NB4 (cell line): ENCODE measurements at regions not wholly inside any gene's neighbourhood (a gene's known extent, or its start where the extent isn't known, plus 50 kb on each side); places are given as distances from the start of the nearest gene placed in this dataset.

Source experiments
- DNase-seq: peaks from one replicate; pipeline ENCODE4 v3.0.0; 2010; ENCODE audit warnings: low read depth
- H3K4me3 ChIP-seq: one replicate; pipeline ENCODE4 v1.5.1; 2011; ENCODE audit warnings: mild to moderate bottlenecking, low read depth, low read length, moderate library complexity
- CTCF ChIP-seq: IDR thresholded peaks from one replicate; pipeline ENCODE4 v1.5.1; 2012; ENCODE audit warnings: low read depth, low read length
- MAX ChIP-seq: IDR thresholded peaks from 2 replicates; pipeline ENCODE4 v1.6.1; 2011; ENCODE audit warnings: low read depth, low read length
- MYC ChIP-seq: IDR thresholded peaks from 2 replicates; pipeline ENCODE4 v1.6.1; 2011; ENCODE audit warnings: low read depth, low read length
- POLR2A ChIP-seq: IDR thresholded peaks from 2 replicates; pipeline ENCODE4 v1.6.1; 2011; ENCODE audit warnings: mild to moderate bottlenecking; ENCODE audit not compliant: insufficient read length; ENCODE audit errors: extremely low read depth

GRCh38 chr1:90810681-90811080 lies 93.6 kb upstream of the BARHL2 start:
- no peak overlapping the region for H3K4me3 ChIP-seq
- no peak for DNase-seq
- no peak for TF ChIP-seq MAX
- TF ChIP-seq POLR2A, result no peak
- TF ChIP-seq CTCF, result no peak
- TF ChIP-seq MYC, result no peak

GRCh38 chr1:90809996-90810395 lies 92.9 kb upstream of the BARHL2 start:
- TF ChIP-seq MAX (no peak), CTCF (no peak), POLR2A (no peak), MYC (no peak)
- no peak for DNase-seq
- no peak overlapping the region for H3K4me3 ChIP-seq

- TF ChIP-seq MAX, result no peak
- no peak for TF ChIP-seq POLR2A
- no peak for TF ChIP-seq CTCF
- TF ChIP-seq MYC, result no peak
- DNase-seq, result no peak
- no peak overlapping the region for H3K4me3 ChIP-seq
Observed at GRCh38 chr1:90809093-90809492, 92.0 kb upstream of the BARHL2 start.

- no peak for DNase-seq
- no peak overlapping the region for H3K4me3 ChIP-seq
- TF ChIP-seq CTCF, result no peak
- TF ChIP-seq MYC, result no peak
- no peak for TF ChIP-seq MAX
- no peak for TF ChIP-seq POLR2A
Observed at GRCh38 chr1:90807329-90807728, 90.2 kb upstream of the BARHL2 start.

- no peak overlapping the region for H3K4me3 ChIP-seq
- no peak for DNase-seq
- TF ChIP-seq POLR2A (no peak), CTCF (no peak), MYC (no peak), MAX (no peak)
Observed at GRCh38 chr1:90802622-90803021, 85.5 kb upstream of the BARHL2 start.
